ENCODE measurements at regions not wholly inside any gene's neighbourhood (a gene's known extent, or its start where the extent isn't known, plus 50 kb on each side); places are given as distances from the start of the nearest gene placed in this dataset.

DNA sequence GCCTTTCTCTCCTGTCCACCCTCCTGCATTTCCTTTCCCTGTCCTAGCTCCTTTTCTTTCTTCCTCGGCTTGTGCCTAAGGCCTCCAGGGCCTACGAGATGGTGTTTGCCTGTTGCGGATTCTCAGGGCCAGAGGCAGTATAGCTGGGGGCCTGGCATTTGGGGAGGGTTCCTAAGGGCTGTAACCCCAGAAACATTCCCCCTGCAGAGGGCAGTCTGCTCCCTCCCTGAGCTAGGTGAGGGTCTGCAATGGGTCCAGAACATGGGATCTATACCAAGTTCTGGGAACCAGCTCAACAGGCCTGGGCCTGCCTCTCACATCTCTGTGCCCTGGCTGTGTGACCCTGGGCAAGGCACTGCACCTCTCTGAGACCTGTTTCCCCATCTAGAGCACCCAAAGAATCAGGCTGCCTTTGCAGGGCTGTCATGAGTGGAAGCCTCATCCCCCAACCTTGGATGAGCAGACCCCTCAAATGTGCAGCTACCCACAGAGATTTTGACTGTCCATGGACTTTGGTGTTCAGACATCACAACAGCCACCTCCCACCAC is 97.5 kb downstream of the GLI2 start:
- TF ChIP-seq, protein P1, sequence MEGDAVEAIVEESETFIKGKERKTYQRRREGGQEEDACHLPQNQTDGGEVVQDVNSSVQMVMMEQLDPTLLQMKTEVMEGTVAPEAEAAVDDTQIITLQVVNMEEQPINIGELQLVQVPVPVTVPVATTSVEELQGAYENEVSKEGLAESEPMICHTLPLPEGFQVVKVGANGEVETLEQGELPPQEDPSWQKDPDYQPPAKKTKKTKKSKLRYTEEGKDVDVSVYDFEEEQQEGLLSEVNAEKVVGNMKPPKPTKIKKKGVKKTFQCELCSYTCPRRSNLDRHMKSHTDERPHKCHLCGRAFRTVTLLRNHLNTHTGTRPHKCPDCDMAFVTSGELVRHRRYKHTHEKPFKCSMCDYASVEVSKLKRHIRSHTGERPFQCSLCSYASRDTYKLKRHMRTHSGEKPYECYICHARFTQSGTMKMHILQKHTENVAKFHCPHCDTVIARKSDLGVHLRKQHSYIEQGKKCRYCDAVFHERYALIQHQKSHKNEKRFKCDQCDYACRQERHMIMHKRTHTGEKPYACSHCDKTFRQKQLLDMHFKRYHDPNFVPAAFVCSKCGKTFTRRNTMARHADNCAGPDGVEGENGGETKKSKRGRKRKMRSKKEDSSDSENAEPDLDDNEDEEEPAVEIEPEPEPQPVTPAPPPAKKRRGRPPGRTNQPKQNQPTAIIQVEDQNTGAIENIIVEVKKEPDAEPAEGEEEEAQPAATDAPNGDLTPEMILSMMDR (IDR thresholded peaks at IDR 0.05): no peak
- TF ChIP-seq EP300 (IDR thresholded peaks at IDR 0.05) (no peak), POLR2A (IDR thresholded peaks at IDR 0.05) (no peak)

All from ovary (tissue), 3 donors.